DMS53 treated with DMSO at 0.1 percent for 48 hours (cell line): ENCODE measurements at regions not wholly inside any gene's neighbourhood (a gene's known extent, or its start where the extent isn't known, plus 50 kb on each side); places are given as distances from the start of the nearest gene placed in this dataset.
"Not testable (repeated sequence)": the region's sequence is repeated elsewhere in the genome, so short reads cannot be mapped to it uniquely, and the experiment has no call there.

Experiments used
- DNase-seq: peaks from one replicate; lab custom pipeline; 2025; ENCODE audit not compliant: unreplicated experiment; lab: John Stamatoyannopoulos, UW

DNA sequence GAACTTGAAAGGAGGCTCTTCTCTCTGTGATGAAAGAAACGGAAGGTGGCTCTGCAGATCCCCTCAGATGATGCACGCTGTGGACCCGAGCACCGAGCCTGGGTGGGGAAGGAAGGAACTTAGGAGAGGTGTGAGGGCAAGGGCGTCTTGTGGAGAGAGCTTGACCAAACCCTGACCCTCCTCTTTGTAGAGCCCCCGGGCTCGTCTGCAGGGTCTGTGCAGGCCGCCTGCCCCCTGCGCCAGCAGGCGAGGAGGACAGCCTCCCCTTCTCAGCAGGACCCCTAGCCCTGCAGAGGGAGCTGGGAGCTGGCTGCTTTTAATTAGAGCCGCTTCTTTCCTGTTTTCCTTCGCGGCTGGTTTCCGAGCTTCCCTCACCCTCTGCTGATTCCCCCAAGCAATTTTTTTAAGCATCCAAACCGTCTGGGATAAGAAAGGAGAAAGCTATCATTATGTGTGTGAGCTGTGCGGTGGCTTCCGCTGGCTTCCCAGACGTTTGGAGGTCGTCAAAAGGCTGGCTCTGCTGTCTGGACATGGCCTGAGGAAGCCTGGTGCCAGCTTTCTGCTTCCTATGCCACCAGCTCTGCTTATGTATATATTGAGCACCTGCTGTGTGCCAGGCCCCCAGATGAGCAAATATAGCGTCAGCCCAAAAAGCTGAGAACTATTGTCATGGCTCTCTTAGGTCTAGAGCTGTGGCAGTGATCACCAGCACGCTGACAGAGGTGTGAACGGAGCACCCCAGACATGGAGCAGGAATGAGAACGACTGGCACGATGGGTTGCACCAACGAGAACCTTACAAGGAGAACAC lies 160.2 kb upstream of the IRF2BP2 start:
- DNase-seq, result no peak

DNA sequence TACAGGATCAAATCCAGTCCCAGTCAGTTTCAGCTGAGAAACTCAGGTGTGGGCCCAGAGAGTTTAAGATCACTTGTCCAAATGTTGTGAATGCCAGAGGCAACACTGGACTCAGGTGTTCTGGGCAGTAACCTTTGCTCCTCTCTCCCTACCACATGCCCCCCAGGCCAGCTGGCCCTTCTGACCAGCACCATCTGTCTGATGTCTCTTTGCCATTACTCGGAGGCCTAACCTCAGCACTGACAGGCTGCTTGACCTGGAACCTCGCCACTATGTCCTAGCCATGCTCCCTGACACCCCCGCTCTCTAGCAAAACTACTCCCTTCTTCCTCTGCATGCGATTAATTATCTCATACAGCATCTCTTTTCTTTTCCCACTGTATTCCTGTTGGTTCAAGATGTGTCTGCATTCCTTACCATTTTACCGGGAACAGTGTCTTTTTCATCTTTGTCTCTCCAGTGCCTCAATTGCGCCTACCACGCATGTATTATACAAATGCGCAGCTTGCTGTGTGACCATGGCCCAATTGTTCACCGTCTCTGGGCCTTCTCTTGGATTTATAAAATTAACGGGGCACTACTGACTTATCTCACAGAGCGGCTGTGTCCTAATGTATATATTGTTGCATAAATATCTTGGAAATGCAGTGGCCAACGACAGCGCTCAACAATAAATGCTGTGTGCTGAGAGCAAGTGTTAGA lies 159.5 kb upstream of the IRF2BP2 start:
- no peak for DNase-seq

DNA sequence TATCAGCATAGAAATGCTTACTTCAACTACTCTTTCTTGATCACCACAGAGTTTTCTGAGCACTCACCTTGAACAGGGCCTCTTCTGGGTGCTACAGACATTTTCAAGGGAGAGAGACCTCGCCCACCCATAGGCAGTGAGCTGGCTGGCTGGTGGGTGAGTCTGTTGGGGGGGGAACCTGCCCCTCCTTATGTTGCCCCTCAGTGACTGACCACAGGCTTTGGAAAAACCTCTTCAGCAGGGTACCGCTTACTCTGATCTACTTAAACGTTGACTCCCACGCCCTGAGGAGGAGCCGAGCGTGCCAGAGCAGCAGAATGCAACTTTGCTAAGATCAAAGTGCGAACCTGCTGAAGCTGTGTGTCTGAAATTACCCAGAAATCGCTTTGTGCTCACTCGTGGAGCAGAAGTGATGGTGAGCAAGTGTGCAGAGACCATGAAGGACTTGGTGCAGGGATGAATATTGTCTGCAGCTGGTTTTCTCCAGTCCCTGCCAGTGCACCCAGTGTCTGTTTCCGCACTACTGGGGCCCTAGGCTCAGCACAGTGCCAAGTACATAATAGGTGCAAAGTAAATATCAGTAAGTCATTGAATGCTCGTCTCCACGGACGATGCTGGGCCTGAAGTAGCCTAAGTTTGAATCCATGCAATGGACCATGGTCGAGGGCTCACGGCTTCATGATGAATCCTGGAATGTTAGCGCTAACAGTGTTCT lies 158.7 kb upstream of the IRF2BP2 start:
- no peak for DNase-seq

DNA sequence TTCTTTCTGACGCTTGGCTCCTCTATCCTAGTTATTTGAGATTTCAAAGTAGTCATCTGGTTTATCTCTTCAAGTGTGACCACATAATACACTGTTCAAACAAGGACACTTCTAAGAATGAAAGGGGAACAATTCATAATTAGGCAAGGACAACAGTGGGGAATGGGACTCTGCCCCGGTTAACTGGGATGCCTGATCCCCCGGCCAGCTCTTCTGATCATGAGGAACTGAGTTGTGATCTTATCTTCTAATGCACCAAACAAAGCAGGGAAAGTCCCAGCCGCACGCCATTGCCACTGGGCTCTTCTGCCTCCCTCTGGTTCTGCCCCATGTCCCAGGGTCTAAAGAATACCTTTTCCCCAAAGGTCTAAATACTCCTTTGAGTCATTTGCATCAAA lies 158.2 kb upstream of the IRF2BP2 start:
- DNase-seq, result no peak

DNA sequence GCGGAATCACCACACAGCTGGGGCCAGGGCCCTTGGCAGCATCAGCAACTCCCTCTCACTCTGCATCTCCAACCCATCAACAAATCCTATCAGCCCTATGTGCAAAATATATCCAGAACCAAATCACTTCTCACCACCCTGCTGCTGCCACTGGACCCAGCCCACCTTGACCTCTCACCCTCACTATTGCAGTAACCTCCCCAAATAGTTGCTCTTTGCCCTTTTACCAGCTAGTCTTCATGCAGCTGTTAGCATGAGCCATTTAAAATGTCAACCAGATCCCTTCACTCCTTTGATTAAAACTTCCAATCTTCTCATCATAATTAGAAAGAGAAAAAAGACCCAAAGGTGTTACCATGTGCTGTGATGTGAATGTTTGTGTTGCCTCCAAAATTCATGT lies 155.7 kb upstream of the IRF2BP2 start:
- DNase-seq, result no peak

DNA sequence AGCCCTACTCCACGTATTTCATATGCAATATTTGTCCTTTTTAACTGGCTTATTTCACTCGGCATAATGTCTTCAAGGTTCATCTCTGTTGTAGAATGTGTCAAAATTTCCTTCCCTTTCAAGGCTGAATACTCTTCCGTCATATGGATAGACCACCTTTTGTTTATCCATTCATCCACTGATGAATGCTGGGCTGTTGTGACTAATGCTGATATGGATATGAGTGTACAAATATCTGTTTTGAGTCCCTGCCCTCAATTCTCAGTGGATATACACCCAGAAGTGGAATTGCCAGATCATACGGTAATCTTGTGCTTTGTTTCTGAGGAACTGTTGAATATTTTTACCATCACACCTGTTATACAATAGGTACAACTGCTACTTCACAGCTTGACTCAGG lies 155.2 kb upstream of the IRF2BP2 start:
- no peak for DNase-seq

DNA sequence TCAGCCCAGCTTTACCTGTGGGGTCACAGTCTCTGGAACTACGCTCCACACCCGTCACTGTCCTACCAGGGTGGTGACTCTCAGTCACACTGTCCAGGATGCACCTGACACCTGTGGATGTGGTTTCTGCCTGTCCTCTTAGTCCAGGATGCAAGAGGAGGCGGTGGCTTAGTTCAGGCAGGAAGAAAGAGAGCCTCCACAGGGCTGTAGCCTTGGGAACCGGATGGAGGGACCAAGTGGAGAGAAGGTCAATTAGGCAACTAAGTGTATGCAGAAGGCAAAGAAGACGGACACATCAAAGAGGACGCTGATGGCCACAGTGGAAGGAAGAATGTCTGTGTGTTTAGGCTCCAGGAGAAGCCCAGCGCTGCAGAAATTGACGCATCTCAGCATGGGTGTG lies 153.9 kb upstream of the IRF2BP2 start:
- no peak for DNase-seq

DNA sequence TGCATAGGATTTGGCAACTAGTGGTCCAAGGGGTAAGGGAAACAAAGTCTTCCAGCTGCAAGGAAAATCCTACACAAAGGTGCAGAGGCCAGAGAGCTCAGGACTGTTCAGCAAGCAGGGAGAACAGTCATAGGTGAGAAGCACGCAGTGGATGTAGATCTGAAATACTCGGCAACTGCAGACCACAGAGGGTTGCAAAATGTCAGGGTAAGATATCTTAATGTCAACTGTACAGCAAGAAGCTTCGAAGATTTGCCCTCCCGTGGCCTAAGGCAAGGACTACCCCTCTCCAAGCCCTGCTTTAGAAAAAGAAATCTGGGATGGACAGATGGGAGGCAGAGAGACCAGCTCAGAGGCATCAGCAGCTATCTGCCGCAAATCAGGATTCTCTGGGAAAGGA lies 153.4 kb upstream of the IRF2BP2 start:
- no peak for DNase-seq

DNA sequence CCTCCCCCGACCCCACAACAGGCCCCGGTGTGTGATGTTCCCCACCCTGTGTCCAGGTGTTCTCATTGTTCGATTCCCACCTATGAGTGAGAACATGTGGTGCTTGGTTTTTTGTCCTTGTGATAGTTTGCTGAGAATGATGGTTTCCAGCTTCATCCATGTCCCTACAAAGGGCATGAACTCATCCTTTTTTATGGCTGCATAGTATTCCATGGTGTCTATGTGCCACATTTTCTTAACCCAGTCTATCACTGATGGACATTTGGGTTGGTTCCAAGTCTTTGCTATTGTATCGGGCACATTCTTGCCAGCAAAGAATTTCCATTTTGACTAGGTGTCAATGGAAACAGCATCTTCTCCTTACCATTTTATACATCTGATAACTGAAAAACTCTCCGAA lies 152.1 kb upstream of the IRF2BP2 start:
- not testable (repeated sequence) for DNase-seq

DNA sequence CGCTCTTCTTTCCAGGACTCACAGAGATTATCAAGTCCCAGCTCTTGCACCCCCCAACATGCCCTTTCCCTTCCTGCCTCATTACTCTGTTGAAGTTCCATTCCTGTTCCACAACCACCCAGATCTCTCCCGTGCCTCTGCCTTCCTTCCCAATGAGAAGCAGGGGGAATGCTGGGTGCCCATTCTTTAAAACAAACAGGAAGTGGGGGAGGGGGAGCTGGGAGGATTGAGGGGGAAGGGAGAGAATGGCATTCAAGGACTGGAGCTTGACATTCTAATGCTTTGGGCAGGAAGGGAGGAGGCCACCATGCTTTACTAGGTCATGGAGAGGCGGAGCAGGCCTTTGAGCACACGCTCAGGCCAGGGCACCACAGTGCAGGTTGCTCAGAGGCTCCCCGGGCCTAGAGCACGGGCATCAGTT lies 150.3 kb upstream of the IRF2BP2 start:
- DNase-seq, result no peak

DNA sequence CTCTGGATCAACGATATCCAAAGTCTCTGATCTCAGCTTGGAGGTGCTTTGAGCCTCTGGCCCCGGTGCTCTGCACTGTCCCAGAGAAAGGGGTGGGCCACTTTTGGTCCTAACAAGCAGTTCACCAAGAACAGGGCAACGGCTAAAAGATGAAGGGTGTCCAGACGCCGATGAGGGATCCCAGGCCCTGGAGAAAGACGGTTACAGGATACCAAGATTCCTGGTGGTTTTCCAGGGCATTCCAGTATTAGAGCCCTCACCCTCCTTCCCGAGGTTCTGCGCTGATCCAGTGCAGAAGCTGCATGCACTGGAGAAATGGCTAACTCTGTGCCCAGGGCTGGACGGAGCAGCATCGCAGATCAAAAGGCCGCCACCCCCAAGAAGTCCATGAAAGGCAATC lies 149.9 kb upstream of the IRF2BP2 start:
- no peak for DNase-seq

DNA sequence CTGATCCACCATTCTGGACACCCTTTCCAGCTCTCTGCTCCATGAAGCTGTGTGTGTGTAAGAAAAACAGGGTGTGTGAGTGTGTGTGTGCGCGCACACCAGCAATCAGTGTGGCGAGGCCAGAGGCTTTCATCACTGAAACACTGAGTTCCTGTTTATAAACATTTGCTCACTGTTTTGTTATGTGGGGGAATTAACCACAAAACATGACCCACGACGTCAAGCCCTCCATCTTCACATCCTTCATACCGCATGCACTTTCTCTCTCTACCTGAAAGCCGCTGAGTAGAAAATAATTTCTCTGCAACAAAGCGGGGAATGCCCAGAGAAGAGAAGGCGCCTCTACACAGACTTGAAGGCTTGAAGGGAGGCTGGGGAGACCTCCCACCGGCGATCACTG lies 148.9 kb upstream of the IRF2BP2 start:
- DNase-seq, result no peak

DNA sequence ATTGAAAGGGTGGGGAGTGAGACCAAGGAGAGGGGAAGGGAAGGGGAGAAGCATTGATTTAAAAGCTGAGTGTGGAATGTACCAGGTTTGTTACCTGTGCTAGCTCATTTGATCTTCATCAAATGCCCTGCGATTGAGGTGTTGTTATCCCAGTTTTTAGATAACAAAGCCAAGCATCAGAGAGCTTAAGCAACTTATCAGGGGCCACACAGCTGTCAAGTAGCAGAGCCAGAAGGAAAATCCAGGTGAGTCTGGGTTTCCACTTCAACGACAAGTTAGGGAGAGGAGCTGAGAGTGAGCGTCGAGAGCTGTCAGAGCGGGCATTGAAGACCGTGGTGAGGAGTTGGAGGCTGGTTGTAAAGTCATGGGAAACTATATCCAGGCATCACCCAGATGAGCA lies 146.9 kb upstream of the IRF2BP2 start:
- no peak for DNase-seq

DNA sequence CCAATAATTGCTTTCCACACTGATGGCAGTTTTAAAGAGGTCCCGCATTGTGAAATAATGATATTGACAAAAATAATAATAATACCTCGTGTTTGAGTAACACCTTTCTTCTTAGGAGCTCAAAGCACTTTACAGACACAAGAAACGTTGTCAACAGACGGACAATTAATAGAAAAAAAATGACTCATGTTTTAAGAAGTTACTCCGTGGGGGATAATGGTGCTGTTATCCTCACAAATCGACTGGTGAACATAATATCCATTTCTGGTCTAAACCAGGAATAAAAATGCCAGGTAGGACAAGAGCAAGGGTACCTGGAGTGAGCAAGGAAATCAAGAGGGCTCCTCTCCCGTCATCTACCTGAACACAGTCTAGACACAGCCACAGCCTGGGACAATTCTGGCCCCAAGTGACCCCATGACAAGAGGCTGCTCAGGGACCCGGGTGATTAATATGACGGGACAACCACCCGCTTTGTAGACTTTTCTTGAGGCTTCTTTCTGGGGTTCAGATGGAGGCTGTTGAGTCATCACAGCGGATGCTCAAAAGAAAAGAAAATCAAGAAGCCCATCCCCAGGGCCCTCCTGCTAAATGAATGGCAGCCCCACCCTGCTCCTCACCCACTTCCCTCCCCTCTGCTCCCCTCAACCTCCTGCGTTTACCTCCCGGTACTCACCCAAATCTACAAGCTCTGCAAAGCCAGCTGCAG lies 146.2 kb upstream of the IRF2BP2 start:
- DNase-seq, result no peak

DNA sequence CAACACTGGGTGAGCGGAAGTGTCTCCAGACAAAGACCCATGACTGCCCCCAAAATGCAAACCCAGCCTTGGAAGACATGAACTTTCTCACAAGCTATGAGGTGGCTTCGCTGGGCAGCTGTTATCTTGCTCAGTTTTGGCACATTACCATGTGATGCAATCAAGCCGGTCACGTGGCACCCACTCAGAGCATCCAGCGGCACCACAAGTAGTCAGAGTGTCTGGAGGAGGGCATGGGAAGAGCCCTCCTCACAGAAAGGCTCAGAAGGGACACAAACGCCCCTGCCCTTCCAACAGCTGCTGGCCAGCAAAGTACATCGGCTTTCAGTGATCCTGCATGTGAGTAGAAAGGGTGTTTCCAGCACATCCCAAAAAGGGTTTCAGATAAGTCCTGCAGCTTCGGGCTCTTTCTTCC lies 145.5 kb upstream of the IRF2BP2 start:
- no peak for DNase-seq

DNA sequence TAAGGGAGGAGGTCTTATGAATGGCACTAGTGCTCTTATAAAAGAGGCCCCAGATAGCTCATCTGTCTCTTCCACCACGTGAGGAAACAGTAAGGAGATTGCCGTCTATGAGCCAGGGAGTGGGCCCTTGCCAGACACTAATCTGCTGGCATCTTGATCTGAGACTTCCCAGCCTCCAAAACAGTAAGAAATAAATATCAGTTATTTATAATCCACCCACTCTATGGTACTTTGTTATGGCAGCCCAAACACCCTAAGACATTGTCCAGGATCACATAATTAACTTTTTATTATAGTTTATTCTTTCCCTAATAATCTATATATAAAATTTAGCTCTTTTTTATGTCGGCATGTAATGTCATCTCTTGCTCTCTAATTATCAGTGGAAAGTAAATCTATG lies 144.0 kb upstream of the IRF2BP2 start:
- DNase-seq, result no peak

DNA sequence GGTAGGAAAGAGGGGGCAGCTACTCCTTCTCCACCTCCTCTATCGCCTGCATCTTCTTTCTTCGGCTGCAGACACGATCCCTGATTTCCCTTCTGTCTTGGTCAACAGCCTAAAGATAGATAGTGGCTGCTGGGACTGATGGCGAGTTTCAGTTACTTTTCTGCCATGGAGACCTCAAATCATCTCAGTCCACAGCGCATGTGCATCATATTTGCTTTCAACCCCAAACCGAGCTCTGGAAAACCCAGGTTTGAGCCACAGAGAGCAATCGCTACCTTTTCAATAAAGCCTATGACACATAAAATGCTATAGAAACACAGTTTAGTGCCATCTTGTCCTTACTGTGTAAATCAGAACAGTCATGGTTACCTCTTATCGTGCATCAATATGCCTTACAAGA lies 142.9 kb upstream of the IRF2BP2 start:
- no peak for DNase-seq

DNA sequence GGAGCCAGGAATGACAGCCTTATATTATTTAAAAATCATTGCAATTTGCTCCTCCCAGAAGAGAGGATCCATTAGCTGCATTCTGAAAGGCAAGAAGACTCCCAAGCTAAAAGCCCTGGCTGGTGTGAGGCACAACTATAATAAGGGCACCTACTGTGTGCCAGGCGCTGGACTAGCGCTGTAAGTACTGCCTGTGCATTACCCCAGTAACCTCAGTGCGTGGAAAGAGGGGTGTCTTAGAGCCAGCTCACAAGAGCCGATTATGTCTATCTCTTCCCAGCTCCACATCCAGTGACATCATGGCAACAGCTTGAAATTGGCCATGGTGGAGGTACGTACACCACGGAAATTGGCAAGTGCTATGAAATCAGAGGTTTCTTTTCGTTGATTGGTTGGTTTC lies 141.7 kb upstream of the IRF2BP2 start:
- no peak for DNase-seq

DNA sequence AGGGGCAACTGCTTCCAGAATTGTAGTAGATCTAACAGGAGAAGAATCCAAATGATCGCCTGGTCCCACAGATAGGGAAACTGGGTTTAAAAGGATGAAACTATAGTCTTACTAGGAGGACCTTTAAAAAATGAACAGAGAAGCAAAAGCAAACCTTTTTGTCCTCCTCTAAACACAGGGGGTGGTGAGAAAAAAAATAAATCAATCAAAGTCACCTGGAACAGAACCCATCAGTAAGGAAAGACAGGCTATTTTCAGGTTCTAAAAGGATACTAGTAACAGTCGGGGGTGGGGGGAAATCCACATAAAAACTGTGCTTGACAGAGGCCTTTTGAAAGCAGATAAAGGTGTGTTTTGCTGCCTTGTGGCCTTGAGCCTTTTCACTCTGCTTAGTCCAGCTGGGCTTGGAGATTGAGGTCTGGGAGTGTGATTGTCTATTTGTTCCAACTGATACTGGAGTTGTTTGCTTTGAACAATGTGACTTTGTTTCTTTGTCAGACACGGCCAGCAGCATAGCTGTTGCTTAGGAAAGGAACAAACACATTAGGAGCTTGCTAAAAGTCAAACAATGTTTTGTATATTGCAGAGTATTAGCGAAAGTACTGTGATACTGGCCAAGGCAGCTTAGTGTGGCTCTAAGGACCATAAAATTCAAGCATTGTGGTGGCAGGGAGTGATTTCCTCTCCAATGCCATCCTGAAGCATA lies 141.1 kb upstream of the IRF2BP2 start:
- no peak for DNase-seq

DNA sequence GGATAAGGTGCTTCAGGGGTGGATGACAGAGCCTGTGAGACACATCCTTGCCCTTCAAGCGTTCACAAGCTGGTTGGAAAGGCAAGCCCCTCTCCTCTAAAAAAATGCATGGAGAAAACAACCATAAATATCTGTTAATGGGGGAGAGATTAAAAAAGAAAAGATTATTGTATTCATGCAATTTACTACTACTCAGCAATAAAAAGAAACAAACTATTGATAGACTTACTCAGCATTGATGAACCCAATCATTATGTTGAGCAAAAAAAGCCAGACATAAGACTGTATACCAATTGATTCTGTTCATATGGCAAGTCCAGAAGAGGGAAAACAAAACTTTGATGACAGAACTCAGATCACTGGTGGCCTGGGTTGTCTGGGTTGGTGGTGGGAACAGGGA lies 138.7 kb upstream of the IRF2BP2 start:
- DNase-seq, result no peak

DNA sequence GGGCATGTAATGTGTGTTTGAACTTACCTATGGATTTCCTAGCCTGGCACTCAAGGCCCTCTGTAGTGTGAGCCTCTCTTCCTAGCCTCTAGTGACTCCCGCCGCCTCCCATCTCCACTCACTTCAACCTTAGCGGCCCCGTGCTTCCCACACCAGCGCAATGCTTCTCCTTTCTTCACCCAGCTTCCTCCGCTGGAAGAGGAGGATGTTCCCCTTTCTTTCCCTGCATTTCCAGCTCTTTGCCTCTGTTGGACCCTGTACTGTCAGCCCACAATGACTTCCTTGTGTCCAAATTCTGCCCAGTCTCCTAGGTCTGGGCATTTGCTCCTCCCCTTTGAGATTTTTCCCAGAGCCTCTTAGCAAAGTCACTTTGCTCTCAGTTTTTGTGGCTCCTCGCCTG lies 138.1 kb upstream of the IRF2BP2 start:
- no peak for DNase-seq
